ENCODE measurements at regions not wholly inside any gene's neighbourhood (a gene's known extent, or its start where the extent isn't known, plus 50 kb on each side); places are given as distances from the start of the nearest gene placed in this dataset.

DNA sequence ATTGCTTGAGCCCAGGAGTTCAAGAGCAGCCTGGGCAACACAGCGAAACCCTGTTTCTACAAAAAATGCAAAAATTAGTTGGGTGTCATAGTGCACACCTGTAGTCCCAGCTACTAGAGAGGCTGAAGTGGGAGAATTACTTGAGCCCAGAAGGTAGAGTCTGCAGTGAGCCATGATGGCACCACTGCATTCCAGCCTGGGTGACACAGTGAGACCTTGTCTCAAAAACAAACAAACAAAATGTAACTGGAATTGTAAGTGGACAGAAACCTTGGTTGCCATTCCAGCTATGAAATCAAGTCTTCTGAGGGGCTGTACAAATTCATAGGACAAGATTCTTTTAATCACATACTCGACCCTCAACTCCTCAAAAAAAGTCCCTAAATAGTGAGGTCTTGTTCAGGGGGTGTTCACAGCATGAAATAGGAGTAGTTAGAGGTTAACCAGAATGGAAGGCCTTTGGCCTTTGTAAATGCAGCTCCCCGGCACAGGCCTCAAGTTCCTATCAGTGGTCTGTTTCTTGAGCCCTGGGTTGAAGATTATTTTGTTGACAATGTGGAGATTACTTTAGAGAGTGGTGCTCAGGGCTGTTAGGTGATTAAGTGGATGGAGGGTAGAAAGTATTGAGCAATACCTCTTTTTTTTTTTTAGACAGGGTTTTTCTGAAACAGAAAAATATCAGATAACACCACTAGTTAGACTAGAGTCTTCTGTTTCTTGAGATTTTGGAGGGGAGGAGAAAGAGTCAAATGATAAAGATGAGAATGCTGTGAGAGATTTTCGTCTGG is 138.7 kb upstream of the ZNF648 start:
- TF ChIP-seq EZH2 (IDR thresholded peaks at IDR 0.05; ENCODE audit: borderline replicate concordance, low read length) (no peak), CTCF (IDR thresholded peaks at IDR 0.05; ENCODE audit: low read length) (no peak)

Measured in OCI-LY1 (cell line).